CD14-positive monocyte (primary cell): ENCODE measurements at regions not wholly inside any gene's neighbourhood (a gene's known extent, or its start where the extent isn't known, plus 50 kb on each side); places are given as distances from the start of the nearest gene placed in this dataset.

Experiments used
- DNase-seq, 3 donors: peaks; one replicate each; pipeline ENCODE4 v3.0.0-alpha.2; 2011 to 2022
- H2AFZ ChIP-seq: 2 replicates; pipeline ENCODE4 v1.6.0; 2012; ENCODE audit warnings: mild to moderate bottlenecking, low read depth, low read length, inconsistent platforms; ENCODE audit not compliant: insufficient read depth, poor library complexity, severe bottlenecking
- H3K27ac ChIP-seq, 2 donors: 1 replicate in 1 of 2; 2 replicates in 1 of 2; pipeline ENCODE4 v1.5.1; 2012 to 2013; ENCODE audit warnings: low read length in 2 of 2, control low read depth in 1 of 2, inconsistent platforms in 1 of 2, low read depth in 1 of 2, mild to moderate bottlenecking in 1 of 2
- H3K27me3 ChIP-seq, 2 donors: one replicate each; pipeline versions ENCODE4 v1.6.0 to v1.6.1; 2011 to 2013; ENCODE audit warnings: low read length in 2 of 2; ENCODE audit not compliant: control insufficient read depth in 2 of 2, insufficient read depth in 2 of 2
- H3K36me3 ChIP-seq, 2 donors: replicated peaks in 1 of 2; 1 replicate in 1 of 2; 2 replicates in 1 of 2; pipeline versions ENCODE4 v1.5.1 to v1.6.1; 2012 to 2013; ENCODE audit warnings: low read length in 2 of 2, control low read depth in 1 of 2, inconsistent platforms in 1 of 2, mild to moderate bottlenecking in 1 of 2; ENCODE audit not compliant: insufficient read depth in 2 of 2, control insufficient read depth in 1 of 2
- H3K4me1 ChIP-seq, 2 donors: 1 replicate in 1 of 2; 2 replicates in 1 of 2; pipeline versions ENCODE4 v1.5.1 to v1.6.1; 2012 to 2013; ENCODE audit warnings: low read length in 2 of 2, control low read depth in 1 of 2, inconsistent platforms in 1 of 2, mild to moderate bottlenecking in 1 of 2, moderate library complexity in 1 of 2; ENCODE audit not compliant: insufficient read depth in 2 of 2, control insufficient read depth in 1 of 2
- H3K4me2 ChIP-seq: replicated peaks from 2 replicates; pipeline ENCODE3; 2012; ENCODE audit warnings: low read length, moderate library complexity, mild to moderate bottlenecking; ENCODE audit not compliant: poor library complexity, severe bottlenecking; ENCODE audit errors: extremely low read depth
- H3K4me3 ChIP-seq, 3 experiments: fragments of 200-600 bp in 1 of 3; sonication (generic) in 1 of 3; replicated peaks in 1 of 3; 1 replicate in 2 of 3; 2 replicates in 1 of 3; pipeline ENCODE4 v1.5.1; 2011 to 2013; ENCODE audit warnings: low read length in 3 of 3, mild to moderate bottlenecking in 3 of 3, control low read depth in 2 of 3, low read depth in 2 of 3, inconsistent platforms in 1 of 3, moderate library complexity in 1 of 3
- H3K79me2 ChIP-seq: 2 replicates; pipeline ENCODE4 v1.6.0; 2012; ENCODE audit warnings: mild to moderate bottlenecking, control low read depth, inconsistent platforms, low read length, moderate library complexity; ENCODE audit not compliant: insufficient read depth
- H3K9ac ChIP-seq: 2 replicates; pipeline ENCODE4 v1.6.0; 2017; ENCODE audit warnings: low read length, mild to moderate bottlenecking; ENCODE audit not compliant: insufficient read depth, poor library complexity, severe bottlenecking
- H3K9me3 ChIP-seq, 2 donors: replicated peaks in 1 of 2; 1 replicate in 1 of 2; 2 replicates in 1 of 2; pipeline versions ENCODE4 v1.5.1 to v1.6.1; 2012 to 2013; ENCODE audit warnings: low read length in 2 of 2, control low read depth in 1 of 2; ENCODE audit not compliant: control insufficient read depth in 1 of 2, insufficient read depth in 1 of 2
- H4K20me1 ChIP-seq: 2 replicates; pipeline ENCODE4 v1.6.0; 2012; ENCODE audit warnings: mild to moderate bottlenecking, low read length, control low read depth, moderate library complexity; ENCODE audit not compliant: insufficient read depth
- H3K27ac Mint-ChIP-seq, 7 donors: one replicate each; pipeline ENCODE4 v1.8.0; 2020; ENCODE audit warnings: mild to moderate bottlenecking in 7 of 7, mixed read lengths in 7 of 7, moderate library complexity in 6 of 7, inconsistent platforms in 2 of 7
- H3K27me3 Mint-ChIP-seq, 3 donors: one replicate each; pipeline ENCODE4 v1.8.0; 2021 to 2022; ENCODE audit warnings: low read depth in 3 of 3, mild to moderate bottlenecking in 3 of 3, mixed read lengths in 3 of 3, moderate library complexity in 3 of 3, inconsistent platforms in 1 of 3
- H3K36me3 Mint-ChIP-seq, 2 donors: one replicate each; pipeline ENCODE4 v1.8.0; 2020; ENCODE audit warnings: mixed read lengths in 2 of 2, inconsistent platforms in 1 of 2, mild to moderate bottlenecking in 1 of 2
- H3K4me1 Mint-ChIP-seq: one replicate; pipeline ENCODE4 v1.8.0; 2020; ENCODE audit warnings: mild to moderate bottlenecking, mixed read lengths
- H3K4me3 Mint-ChIP-seq, 2 donors: one replicate each; pipeline ENCODE4 v1.8.0; 2020; ENCODE audit warnings: mild to moderate bottlenecking in 2 of 2, mixed read lengths in 2 of 2, moderate library complexity in 1 of 2
- H3K9me3 Mint-ChIP-seq, 7 donors: one replicate each; pipeline ENCODE4 v1.8.0; 2020 to 2022; ENCODE audit warnings: mixed read lengths in 7 of 7, mild to moderate bottlenecking in 6 of 7, moderate library complexity in 6 of 7, inconsistent platforms in 2 of 7
- CTCF ChIP-seq: fragments of 200-600 bp; IDR thresholded peaks from one replicate; pipeline ENCODE4 v1.8.0; 2022; ENCODE audit warnings: antibody characterized with exemption, mild to moderate bottlenecking
- WGBS: methylation state at CpG from one replicate; pipeline ENCODE4 v1.1.5; 2013; ENCODE audit warnings: missing lambda C conversion rate; ENCODE audit not compliant: insufficient coverage; 5-methylcytosine and 5-hydroxymethylcytosine counted together
- intact Hi-C, 2 donors: fragments of 100-400 bp; cut with micrococcal nuclease; formaldehyde crosslinking; loops; one replicate each; pipeline versions ENCODE4 v1.15.0 to v1.15.1; 2023

GRCh38 chr15:98391568-98391967 lies 256.8 kb upstream of the IGF1R start:
- WGBS, result 100% methylated on average over 3 of the region's 7 CpGs
- no peak for TF ChIP-seq CTCF
- H3K27ac ChIP-seq, result no peak overlapping the region
- intact Hi-C loops, result no loop called here
- no peaks in the 10 kb centered on the region for H3K4me1 ChIP-seq
- H3K4me2 ChIP-seq, result no peak overlapping the region
- no peak overlapping the region for H2AFZ ChIP-seq
- no peaks in the 10 kb centered on the region for H3K27me3 ChIP-seq
- no peaks in the 10 kb centered on the region for H3K9me3 ChIP-seq
- no peak for DNase-seq
- Mint-ChIP-seq H3K9me3 (peaks cover 0 to 3% (median 0%) of the 10 kb centered on the region in 7 donors), H3K27me3 (peaks cover 5 to 9% (median 8%) of the 10 kb centered on the region in 3 donors), H3K27ac (no peak overlapping the region), H3K36me3 (no peaks in the 10 kb centered on the region), H3K4me3 (no peak overlapping the region), H3K4me1 (no peaks in the 10 kb centered on the region)
- H3K9ac ChIP-seq, result no peak overlapping the region
- no peaks in the 10 kb centered on the region for H4K20me1 ChIP-seq
- no peaks in the 10 kb centered on the region for H3K36me3 ChIP-seq
- no peak overlapping the region for H3K4me3 ChIP-seq
- H3K79me2 ChIP-seq, result no peaks in the 10 kb centered on the region

- H3K4me2 ChIP-seq, result no peak overlapping the region
- peaks cover 0 to 3% (median 0%) of the 10 kb centered on the region in 7 donors for H3K9me3 Mint-ChIP-seq
- H3K4me1 Mint-ChIP-seq, result no peaks in the 10 kb centered on the region
- DNase-seq, result no peak
- no peak overlapping the region for H2AFZ ChIP-seq
- no peaks in the 10 kb centered on the region for H3K4me1 ChIP-seq
- H3K27ac ChIP-seq, result no peak overlapping the region
- H3K9ac ChIP-seq, result no peak overlapping the region
- H3K27me3 Mint-ChIP-seq, result peaks cover 5 to 8% (median 6%) of the 10 kb centered on the region in 3 donors
- H3K4me3 Mint-ChIP-seq, result no peak overlapping the region
- no peaks in the 10 kb centered on the region for H3K9me3 ChIP-seq
- TF ChIP-seq CTCF, result no peak
- H3K4me3 ChIP-seq, result no peak overlapping the region
- WGBS, result 83% methylated on average over 7 of the region's 9 CpGs
- intact Hi-C loops, result no loop called here
- no peak overlapping the region for H3K27ac Mint-ChIP-seq
- no peaks in the 10 kb centered on the region for H4K20me1 ChIP-seq
- H3K36me3 ChIP-seq, result no peaks in the 10 kb centered on the region
- H3K79me2 ChIP-seq, result no peaks in the 10 kb centered on the region
- H3K36me3 Mint-ChIP-seq, result no peaks in the 10 kb centered on the region
- H3K27me3 ChIP-seq, result no peaks in the 10 kb centered on the region
These were observed 254.9 kb upstream of the IGF1R start for GRCh38 chr15:98393471-98393870.
